ENCODE measurements at regions not wholly inside any gene's neighbourhood (a gene's known extent, or its start where the extent isn't known, plus 50 kb on each side); places are given as distances from the start of the nearest gene placed in this dataset.
A peak's percentile ranks its signal among the peaks of the same experiment; 100 is the strongest.

DNA sequence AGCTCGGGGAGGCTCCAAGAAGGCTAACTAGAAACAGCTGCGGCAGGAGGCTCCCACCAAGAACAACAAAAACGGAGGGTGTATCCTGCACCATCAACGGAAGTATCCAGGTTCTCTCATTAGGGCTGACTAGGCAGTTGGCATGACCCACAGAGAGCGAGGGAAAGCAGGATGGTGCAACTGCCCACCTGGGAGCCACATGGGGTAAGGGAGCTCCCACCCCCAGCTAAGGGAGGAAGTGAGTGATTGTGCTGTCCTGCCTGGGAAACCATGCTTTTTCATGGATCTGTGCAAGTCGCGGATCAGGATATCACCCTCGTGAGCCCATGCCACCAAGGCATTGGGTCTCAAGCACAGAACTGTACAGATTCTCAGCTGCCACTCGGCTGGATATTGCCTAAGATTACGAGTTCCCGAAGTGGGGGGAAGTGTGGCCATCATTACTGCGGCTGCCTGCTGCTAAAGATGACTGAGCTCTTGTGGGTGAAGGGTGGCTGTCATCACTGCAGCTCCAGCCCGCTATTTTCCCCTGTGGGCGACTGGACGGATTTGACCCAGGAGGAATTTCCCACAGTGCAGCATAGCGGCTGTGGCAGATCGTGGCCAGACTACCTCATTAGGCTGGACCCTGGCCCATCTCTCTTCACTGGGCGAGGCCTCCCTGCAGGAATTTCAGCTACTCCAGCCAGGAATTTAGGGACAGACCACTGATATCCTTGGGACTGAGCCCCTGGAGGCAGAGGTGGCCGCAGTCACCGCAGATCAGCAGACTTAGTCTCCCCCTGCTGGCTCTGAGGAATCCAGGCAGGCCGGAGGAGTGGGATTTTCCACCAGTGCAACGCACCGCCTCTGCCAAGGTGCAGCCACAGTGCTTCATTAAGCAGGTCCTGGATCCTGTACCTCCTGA is 515.7 kb downstream of the FRK start (continued):
- no peak for TF ChIP-seq CREM (IDR thresholded peaks at IDR 0.05)
- no peak for TF ChIP-seq CREM (CRISPR knock-in tag; IDR thresholded peaks at IDR 0.05)
- no peak for TF ChIP-seq FLYWCH1 (CRISPR knock-in tag; IDR thresholded peaks at IDR 0.05)
- 0 out of 2 replicates have a peak, but pooled peaks have one; percentile 35 for TF ChIP-seq MAFG (CRISPR knock-in tag; IDR thresholded peaks at IDR 0.05)
- TF ChIP-seq, protein P1, sequence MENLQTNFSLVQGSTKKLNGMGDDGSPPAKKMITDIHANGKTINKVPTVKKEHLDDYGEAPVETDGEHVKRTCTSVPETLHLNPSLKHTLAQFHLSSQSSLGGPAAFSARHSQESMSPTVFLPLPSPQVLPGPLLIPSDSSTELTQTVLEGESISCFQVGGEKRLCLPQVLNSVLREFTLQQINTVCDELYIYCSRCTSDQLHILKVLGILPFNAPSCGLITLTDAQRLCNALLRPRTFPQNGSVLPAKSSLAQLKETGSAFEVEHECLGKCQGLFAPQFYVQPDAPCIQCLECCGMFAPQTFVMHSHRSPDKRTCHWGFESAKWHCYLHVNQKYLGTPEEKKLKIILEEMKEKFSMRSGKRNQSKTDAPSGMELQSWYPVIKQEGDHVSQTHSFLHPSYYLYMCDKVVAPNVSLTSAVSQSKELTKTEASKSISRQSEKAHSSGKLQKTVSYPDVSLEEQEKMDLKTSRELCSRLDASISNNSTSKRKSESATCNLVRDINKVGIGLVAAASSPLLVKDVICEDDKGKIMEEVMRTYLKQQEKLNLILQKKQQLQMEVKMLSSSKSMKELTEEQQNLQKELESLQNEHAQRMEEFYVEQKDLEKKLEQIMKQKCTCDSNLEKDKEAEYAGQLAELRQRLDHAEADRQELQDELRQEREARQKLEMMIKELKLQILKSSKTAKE (CRISPR knock-in tag; IDR thresholded peaks at IDR 0.05; ENCODE audit: borderline replicate concordance), result no peak
- TF ChIP-seq ELF1 (CRISPR knock-in tag; IDR thresholded peaks at IDR 0.05), result no peak
- no peak for TF ChIP-seq SRF (IDR thresholded peaks at IDR 0.05; ENCODE audit: low read depth, low read length)
- peak; percentile 51 for TF ChIP-seq RAD21 (CRISPR knock-in tag; IDR thresholded peaks at IDR 0.05)
- TF ChIP-seq CENPX (CRISPR knock-in tag; IDR thresholded peaks at IDR 0.05), result no peak
- no peak for TF ChIP-seq HMG20A (CRISPR knock-in tag; IDR thresholded peaks at IDR 0.05; ENCODE audit: borderline replicate concordance)
- TF ChIP-seq, protein P2, sequence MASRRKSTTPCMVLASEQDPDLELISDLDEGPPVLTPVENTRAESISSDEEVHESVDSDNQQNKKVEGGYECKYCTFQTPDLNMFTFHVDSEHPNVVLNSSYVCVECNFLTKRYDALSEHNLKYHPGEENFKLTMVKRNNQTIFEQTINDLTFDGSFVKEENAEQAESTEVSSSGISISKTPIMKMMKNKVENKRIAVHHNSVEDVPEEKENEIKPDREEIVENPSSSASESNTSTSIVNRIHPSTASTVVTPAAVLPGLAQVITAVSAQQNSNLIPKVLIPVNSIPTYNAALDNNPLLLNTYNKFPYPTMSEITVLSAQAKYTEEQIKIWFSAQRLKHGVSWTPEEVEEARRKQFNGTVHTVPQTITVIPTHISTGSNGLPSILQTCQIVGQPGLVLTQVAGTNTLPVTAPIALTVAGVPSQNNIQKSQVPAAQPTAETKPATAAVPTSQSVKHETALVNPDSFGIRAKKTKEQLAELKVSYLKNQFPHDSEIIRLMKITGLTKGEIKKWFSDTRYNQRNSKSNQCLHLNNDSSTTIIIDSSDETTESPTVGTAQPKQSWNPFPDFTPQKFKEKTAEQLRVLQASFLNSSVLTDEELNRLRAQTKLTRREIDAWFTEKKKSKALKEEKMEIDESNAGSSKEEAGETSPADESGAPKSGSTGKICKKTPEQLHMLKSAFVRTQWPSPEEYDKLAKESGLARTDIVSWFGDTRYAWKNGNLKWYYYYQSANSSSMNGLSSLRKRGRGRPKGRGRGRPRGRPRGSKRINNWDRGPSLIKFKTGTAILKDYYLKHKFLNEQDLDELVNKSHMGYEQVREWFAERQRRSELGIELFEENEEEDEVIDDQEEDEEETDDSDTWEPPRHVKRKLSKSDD (CRISPR knock-in tag; IDR thresholded peaks at IDR 0.05; ENCODE audit: low read depth), result no peak
- no peak for TF ChIP-seq PPARG (CRISPR knock-in tag; conservative IDR thresholded peaks at IDR 0.05)
- no peak for TF ChIP-seq ZNF10 (CRISPR knock-in tag; IDR thresholded peaks at IDR 0.05; ENCODE audit: borderline replicate concordance, low read depth)
- no peak for TF ChIP-seq DMAP1 (CRISPR knock-in tag; IDR thresholded peaks at IDR 0.05)
- no peak for TF ChIP-seq ZNF598 (CRISPR knock-in tag; IDR thresholded peaks at IDR 0.05; ENCODE audit: borderline replicate concordance)
- TF ChIP-seq, protein P3, sequence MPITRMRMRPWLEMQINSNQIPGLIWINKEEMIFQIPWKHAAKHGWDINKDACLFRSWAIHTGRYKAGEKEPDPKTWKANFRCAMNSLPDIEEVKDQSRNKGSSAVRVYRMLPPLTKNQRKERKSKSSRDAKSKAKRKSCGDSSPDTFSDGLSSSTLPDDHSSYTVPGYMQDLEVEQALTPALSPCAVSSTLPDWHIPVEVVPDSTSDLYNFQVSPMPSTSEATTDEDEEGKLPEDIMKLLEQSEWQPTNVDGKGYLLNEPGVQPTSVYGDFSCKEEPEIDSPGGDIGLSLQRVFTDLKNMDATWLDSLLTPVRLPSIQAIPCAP (CRISPR knock-in tag; IDR thresholded peaks at IDR 0.05; ENCODE audit: low read depth), result no peak
- no peak for TF ChIP-seq ZNF251 (CRISPR knock-in tag; IDR thresholded peaks at IDR 0.05)
- TF ChIP-seq, protein P4, sequence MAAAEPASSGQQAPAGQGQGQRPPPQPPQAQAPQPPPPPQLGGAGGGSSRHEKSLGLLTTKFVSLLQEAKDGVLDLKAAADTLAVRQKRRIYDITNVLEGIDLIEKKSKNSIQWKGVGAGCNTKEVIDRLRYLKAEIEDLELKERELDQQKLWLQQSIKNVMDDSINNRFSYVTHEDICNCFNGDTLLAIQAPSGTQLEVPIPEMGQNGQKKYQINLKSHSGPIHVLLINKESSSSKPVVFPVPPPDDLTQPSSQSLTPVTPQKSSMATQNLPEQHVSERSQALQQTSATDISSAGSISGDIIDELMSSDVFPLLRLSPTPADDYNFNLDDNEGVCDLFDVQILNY (CRISPR knock-in tag; conservative IDR thresholded peaks at IDR 0.05), result no peak
- TF ChIP-seq, protein P5, sequence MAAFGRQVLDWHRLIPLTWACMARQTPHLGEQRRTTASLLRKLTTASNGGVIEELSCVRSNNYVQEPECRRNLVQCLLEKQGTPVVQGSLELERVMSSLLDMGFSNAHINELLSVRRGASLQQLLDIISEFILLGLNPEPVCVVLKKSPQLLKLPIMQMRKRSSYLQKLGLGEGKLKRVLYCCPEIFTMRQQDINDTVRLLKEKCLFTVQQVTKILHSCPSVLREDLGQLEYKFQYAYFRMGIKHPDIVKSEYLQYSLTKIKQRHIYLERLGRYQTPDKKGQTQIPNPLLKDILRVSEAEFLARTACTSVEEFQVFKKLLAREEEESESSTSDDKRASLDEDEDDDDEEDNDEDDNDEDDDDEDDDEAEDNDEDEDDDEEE (CRISPR knock-in tag; IDR thresholded peaks at IDR 0.05), result no peak
- no peak for TF ChIP-seq ZNF543 (CRISPR knock-in tag; IDR thresholded peaks at IDR 0.05)
- no peak for TF ChIP-seq ELF4 (CRISPR knock-in tag; IDR thresholded peaks at IDR 0.05; ENCODE audit: borderline replicate concordance)

All from HepG2 (cell line).